ENCODE measurements at regions not wholly inside any gene's neighbourhood (a gene's known extent, or its start where the extent isn't known, plus 50 kb on each side); places are given as distances from the start of the nearest gene placed in this dataset.
A peak's percentile ranks its signal among the peaks of the same experiment; 100 is the strongest.

DNA sequence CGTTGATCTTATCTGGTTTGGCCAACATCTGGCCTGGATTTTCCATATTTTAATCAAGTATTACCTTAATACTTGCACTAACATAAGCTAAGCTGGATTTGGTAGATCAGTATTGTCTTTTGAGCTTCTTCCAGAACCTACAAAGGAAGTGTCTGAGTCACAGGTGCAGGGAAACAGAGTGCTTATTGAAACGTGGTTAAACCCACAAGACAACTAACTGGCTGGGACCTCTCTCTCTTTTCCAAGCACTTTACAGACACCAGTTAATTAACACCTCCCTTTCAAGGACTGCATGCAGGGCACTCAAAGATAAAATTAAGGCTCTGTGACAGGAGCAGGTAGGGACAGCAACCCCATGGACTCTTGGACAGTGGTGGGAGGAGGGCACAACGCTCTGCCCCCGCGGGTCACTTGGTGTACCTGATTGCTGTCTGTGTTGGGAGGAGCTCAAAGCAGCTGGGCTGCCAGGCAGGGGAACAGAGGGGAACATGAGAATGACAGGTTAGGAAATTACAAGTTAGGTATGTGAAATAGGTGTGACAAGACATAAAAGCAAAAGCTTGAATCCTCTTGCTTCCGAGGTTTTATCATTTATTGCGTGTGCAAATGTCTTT is 133.7 kb upstream of the MON1B start:
- no peaks in the 10 kb centered on the region for H3K36me3 Mint-ChIP-seq
- H3K27me3 Mint-ChIP-seq = peaks cover 0 to 14% (median 4%) of the 10 kb centered on the region in 5 donors
- peak overlapping the region in 1 of 10 donors; percentile 60 for H3K27ac Mint-ChIP-seq
- no peak overlapping the region for H3K4me3 Mint-ChIP-seq
- no peak for DNase-seq
- no peaks in the 10 kb centered on the region for H3K4me1 Mint-ChIP-seq
- POLR2A ChIA-PET = no interaction called here
- peaks cover 0 to 16% (median 8%) of the 10 kb centered on the region in 9 donors for H3K9me3 Mint-ChIP-seq
- no peak for ATAC-seq

DNA sequence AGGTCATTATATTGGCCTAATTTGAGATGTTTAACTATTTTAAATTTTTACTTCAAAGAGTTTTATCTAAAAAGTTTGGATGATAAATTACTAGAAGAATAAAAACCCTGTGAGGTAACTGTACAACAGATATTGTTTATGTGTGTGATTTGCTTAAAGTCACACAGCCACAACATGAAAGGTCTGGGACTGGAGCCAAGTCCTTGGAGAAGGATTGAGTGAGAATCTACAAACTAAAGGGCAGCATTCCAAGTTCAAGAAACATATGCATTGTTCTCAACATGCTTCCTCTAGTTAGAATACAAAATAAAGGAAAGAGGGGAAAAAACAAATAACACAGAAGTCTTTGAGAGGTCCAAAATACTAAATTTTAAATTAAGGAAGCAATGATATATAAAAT is 131.5 kb upstream of the MON1B start:
- Mint-ChIP-seq H3K4me1 (no peaks in the 10 kb centered on the region), H3K27me3 (peaks cover 0 to 13% (median 11%) of the 10 kb centered on the region in 5 donors), H3K9me3 (peaks cover 0 to 16% (median 8%) of the 10 kb centered on the region in 9 donors), H3K36me3 (no peaks in the 10 kb centered on the region), H3K4me3 (no peak overlapping the region), H3K27ac (no peak overlapping the region)
- POLR2A ChIA-PET = no interaction called here
- ATAC-seq = no peak
- DNase-seq = no peak

DNA sequence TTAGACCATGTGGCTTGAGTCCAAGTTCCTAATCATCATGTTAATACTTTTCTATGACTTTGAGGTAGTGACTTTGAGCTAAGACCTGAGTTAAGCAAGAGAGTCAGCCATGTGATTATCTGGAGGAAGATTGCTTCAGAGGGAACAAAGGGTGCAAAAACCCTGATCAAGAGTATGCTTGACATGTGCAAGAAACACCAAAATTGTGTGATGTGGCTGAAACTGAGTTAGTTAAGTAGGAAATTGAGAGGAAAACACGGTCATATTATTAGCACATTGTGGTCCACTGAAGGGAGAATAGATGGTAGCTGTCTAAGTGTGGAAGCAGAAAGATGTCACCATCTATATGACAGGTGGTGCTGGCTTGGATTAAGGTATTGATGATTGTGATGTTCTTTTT is 130.4 kb upstream of the MON1B start:
- Mint-ChIP-seq H3K9me3 (peaks cover 0 to 14% (median 7%) of the 10 kb centered on the region in 9 donors), H3K27me3 (peaks cover 0 to 15% (median 3%) of the 10 kb centered on the region in 5 donors), H3K4me1 (no peaks in the 10 kb centered on the region), H3K27ac (no peak overlapping the region), H3K36me3 (no peaks in the 10 kb centered on the region), H3K4me3 (no peak overlapping the region)
- no peak for DNase-seq
- POLR2A ChIA-PET = no interaction called here
- no peak for ATAC-seq

DNA sequence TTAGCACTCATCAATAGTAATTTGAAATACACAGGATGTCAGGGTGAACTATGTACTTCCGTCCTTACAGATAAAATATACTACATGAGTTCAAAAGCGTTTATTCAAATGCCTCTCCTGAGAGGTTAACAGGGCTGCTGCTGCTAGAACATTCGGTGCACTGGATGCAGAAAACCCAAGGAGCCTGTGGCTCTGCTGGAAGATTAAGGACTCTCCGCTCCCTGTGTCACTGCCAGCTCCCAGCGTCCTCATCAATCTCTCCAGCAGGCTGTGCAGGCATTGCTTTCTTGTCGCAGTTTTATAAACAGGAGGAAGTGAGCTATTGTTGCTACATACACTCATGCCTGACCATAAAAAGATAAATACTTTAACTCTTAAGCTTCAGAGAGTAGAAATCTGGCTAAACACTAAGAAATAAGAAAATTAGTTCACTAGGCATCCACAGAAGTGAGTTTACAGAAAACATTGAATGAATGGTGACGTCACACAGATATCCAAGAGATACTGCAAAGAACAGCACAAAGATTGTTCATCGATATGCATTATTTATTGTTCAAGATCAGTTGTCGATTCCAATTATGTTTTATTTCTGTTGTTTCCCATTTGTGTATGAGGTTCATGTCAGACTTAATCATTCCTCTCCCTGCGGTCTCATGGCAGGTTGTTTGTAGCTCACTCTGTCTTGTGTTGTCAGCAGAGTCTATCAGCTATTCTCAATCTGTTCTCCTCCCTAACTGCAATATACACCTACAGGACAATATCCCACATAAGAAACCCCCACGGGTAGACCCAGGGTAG is 127.9 kb upstream of the MON1B start:
- no peaks in the 10 kb centered on the region for H3K36me3 Mint-ChIP-seq
- no peak overlapping the region for H3K27ac Mint-ChIP-seq
- H3K4me3 Mint-ChIP-seq = peak overlapping the region in 1 of 10 donors; percentile 12
- no peaks in the 10 kb centered on the region for H3K9me3 Mint-ChIP-seq
- DNase-seq (no peak), ATAC-seq (no peak)
- peaks cover 4 to 18% (median 12%) of the 10 kb centered on the region in 5 donors for H3K27me3 Mint-ChIP-seq
- POLR2A ChIA-PET = no interaction called here
- no peaks in the 10 kb centered on the region for H3K4me1 Mint-ChIP-seq

DNA sequence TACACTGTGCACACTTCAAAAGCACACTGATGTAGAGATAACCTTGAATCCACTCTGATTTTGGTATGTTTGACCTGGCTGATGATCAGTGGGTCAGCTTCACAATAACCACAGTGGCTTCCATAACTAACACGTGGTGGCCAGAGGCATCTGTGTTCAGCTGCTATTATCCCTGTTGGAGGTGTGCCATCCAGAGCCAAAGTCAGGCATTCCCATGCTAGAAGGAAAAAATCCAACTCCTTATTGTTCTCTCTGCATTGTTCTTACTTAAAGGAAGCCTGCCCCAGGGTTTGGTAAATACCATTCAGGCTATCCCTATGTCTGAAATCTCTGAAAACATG is 127.3 kb upstream of the MON1B start:
- peaks cover 4 to 18% (median 12%) of the 10 kb centered on the region in 5 donors for H3K27me3 Mint-ChIP-seq
- no peaks in the 10 kb centered on the region for H3K4me1 Mint-ChIP-seq
- ATAC-seq (no peak), DNase-seq (no peak)
- H3K27ac Mint-ChIP-seq = no peak overlapping the region
- no peaks in the 10 kb centered on the region for H3K9me3 Mint-ChIP-seq
- H3K4me3 Mint-ChIP-seq = no peak overlapping the region
- POLR2A ChIA-PET = no interaction called here
- no peaks in the 10 kb centered on the region for H3K36me3 Mint-ChIP-seq

DNA sequence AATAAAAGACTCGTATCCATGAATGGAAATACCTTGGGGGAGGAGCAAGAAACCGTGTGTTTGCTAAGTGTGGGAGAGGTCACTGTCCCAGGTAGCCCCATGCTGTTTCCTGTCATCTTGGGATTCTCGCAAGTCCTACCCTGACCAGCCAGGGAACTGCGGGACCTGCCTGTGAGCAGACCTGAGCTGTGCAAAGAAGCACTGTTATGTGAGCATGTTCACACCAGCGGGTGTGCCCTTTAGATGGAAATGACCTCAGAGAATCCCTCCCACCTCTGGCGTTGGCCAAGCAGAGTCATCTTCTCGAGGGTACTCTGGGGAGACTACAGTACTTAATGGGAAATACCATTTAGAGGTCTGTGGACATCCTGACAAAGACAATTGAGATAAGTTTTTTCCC is 127.0 kb upstream of the MON1B start:
- DNase-seq (no peak), ATAC-seq (no peak)
- Mint-ChIP-seq H3K27ac (no peak overlapping the region), H3K36me3 (no peaks in the 10 kb centered on the region), H3K27me3 (peaks cover 4 to 20% (median 12%) of the 10 kb centered on the region in 5 donors), H3K9me3 (no peaks in the 10 kb centered on the region), H3K4me3 (no peak overlapping the region), H3K4me1 (no peaks in the 10 kb centered on the region)
- POLR2A ChIA-PET = no interaction called here

DNA sequence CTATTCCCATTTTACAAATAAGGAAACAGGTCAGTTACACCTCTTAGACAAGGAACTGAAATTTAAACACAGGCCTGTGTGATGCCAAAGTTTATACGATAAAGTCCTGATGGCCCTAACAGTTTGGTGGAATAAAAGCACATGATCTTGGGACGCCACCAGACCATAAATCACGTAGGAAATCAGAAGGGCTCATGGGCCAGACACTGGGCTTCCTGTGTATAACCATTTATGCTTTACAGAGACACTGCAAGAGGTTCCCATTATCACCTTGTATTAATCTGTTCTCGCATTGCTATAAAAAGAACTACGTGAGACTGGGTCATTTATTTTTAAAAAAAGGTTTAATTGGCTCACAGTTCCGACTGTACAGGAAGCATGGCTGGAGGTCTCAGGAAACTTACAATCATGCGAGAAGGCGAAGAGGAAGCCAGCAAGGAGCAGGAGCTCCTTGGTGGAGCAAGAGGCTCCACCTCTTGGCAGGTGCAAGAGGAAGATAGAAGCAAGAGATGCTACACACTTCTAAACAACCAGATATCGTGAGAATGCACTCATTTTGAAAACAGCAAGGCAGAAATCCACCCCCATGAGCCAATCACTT is 124.0 kb upstream of the MON1B start:
- DNase-seq = no peak
- Mint-ChIP-seq H3K4me1 (no peaks in the 10 kb centered on the region), H3K9me3 (peaks cover 0 to 3% (median 0%) of the 10 kb centered on the region in 9 donors), H3K27ac (no peak overlapping the region), H3K4me3 (no peak overlapping the region), H3K27me3 (peaks cover 4 to 33% (median 12%) of the 10 kb centered on the region in 5 donors), H3K36me3 (no peaks in the 10 kb centered on the region)
- ATAC-seq = no peak
- POLR2A ChIA-PET = no interaction called here

DNA sequence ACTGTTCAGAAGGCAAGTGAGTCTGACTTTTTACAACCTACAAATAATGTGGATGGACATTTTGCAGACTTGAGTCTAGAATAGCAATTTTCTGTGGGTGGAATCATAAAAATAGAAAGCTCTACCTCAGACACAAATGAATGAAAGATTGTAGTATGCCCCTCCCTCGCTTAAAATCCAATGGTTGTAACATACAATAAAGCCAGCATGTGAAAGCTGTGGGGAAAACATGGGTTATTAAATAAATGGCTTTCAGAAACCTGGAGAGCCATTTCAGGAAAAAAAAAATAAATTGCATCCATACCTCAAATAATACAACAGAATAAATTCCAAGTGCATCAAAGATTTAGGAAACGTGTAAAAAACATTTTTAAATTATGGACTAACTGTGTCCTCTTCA is 123.1 kb upstream of the MON1B start:
- peaks cover 0 to 3% (median 0%) of the 10 kb centered on the region in 9 donors for H3K9me3 Mint-ChIP-seq
- POLR2A ChIA-PET = no interaction called here
- H3K27ac Mint-ChIP-seq = no peak overlapping the region
- H3K4me1 Mint-ChIP-seq = no peaks in the 10 kb centered on the region
- H3K4me3 Mint-ChIP-seq = no peak overlapping the region
- H3K27me3 Mint-ChIP-seq = peaks cover 4 to 33% (median 10%) of the 10 kb centered on the region in 5 donors
- ATAC-seq (no peak), DNase-seq (no peak)
- no peaks in the 10 kb centered on the region for H3K36me3 Mint-ChIP-seq

DNA sequence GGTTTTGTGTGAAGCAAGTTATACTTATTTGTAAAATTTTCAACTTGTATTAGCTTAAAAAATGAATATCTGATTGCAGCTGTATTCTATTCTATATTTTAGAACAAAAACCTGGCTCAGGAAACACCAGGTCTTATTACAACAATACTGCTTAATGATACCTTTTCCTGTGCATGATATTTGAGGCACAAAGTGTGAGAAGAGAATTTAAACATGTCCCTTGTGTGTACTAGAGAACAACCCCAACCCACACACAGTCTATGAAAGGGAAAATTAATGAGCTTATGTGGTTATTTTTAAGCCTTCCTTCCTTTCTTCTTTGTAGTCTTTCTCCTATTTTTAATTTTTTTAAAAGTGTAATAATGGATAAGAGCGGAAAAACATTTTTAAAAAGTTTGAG is 122.6 kb upstream of the MON1B start:
- POLR2A ChIA-PET = no interaction called here
- no peaks in the 10 kb centered on the region for H3K36me3 Mint-ChIP-seq
- no peak overlapping the region for H3K4me3 Mint-ChIP-seq
- H3K27ac Mint-ChIP-seq = no peak overlapping the region
- H3K4me1 Mint-ChIP-seq = no peaks in the 10 kb centered on the region
- H3K27me3 Mint-ChIP-seq = peaks cover 5 to 33% (median 10%) of the 10 kb centered on the region in 5 donors
- H3K9me3 Mint-ChIP-seq = peaks cover 0 to 3% (median 0%) of the 10 kb centered on the region in 9 donors
- ATAC-seq (no peak), DNase-seq (no peak)

DNA sequence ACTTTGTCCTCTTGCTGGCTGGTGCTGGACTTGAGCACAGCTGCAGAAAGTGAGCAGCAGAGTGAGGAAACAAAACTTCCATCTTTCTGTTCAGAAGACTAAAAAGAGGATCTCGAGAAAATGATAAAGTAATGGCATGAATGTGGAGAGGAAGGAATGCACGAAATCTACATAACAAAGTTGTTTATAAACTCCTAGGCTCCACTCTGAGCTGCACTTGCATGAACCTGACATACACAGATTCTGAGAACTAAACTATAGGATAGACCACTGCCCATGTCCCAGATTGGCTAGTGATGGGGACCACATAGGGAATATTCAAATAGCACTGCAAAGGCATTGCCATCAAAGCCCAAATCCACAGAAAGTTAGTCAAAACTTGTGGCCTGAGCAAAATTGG is 121.1 kb upstream of the MON1B start:
- H3K36me3 Mint-ChIP-seq = no peaks in the 10 kb centered on the region
- no peak overlapping the region for H3K27ac Mint-ChIP-seq
- peaks cover 0 to 33% (median 6%) of the 10 kb centered on the region in 5 donors for H3K27me3 Mint-ChIP-seq
- DNase-seq (no peak), ATAC-seq (no peak)
- no peaks in the 10 kb centered on the region for H3K4me1 Mint-ChIP-seq
- POLR2A ChIA-PET = no interaction called here
- no peak overlapping the region for H3K4me3 Mint-ChIP-seq
- peaks cover 0 to 3% (median 0%) of the 10 kb centered on the region in 9 donors for H3K9me3 Mint-ChIP-seq

DNA sequence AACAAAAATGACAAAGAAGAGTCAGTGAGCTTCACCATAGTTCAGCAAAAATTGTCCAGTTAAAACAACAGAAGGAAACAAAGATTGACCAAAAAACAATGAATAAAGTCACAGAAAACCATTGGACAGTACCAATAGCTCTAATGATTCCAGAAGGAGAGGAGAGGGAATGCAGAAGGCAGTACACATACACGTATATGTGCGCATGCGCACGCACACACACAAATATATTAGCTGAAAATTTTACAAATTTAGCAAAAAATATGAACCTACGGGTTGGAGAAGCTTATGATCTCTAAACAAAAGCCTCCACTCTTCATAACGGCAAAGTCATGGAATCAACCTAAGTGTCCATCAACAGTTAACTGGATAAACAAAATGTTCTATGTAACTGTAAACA is 120.3 kb upstream of the MON1B start:
- no peaks in the 10 kb centered on the region for H3K36me3 Mint-ChIP-seq
- no peaks in the 10 kb centered on the region for H3K4me1 Mint-ChIP-seq
- H3K4me3 Mint-ChIP-seq = peak overlapping the region in 1 of 10 donors; percentile 41
- no peak for DNase-seq
- H3K27ac Mint-ChIP-seq = no peak overlapping the region
- ATAC-seq = no peak
- POLR2A ChIA-PET = no interaction called here
- H3K9me3 Mint-ChIP-seq = peaks cover 0 to 3% (median 0%) of the 10 kb centered on the region in 9 donors
- peaks cover 0 to 33% (median 6%) of the 10 kb centered on the region in 5 donors for H3K27me3 Mint-ChIP-seq

DNA sequence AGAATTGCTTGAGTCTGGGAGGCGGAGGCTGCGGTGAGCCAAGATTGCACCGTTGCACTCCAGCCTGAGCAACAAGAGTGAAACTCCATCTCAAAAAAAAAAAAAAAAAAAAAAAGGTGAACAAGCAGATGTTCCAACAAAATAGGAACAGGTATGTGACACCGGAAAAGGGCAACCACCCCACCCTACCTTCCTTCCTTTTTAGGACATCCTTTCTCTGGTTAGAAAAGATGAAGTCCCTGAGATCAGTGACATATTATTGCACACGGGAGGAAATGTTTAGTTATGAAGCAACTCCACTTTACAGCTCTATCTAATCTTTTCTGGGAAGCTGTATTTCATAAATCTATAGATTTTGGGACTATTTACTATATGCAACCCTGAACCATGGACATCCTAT is 114.2 kb upstream of the MON1B start:
- ATAC-seq = no peak
- H3K4me1 Mint-ChIP-seq = peaks cover 0 to 1% (median 0%) of the 10 kb centered on the region in 4 donors
- H3K9me3 Mint-ChIP-seq = peaks cover 0 to under 1% (median 0%) of the 10 kb centered on the region in 9 donors
- H3K27me3 Mint-ChIP-seq = peaks cover 0 to 2% (median 0%) of the 10 kb centered on the region in 5 donors
- no peak overlapping the region for H3K4me3 Mint-ChIP-seq
- POLR2A ChIA-PET = no interaction called here
- no peak overlapping the region for H3K27ac Mint-ChIP-seq
- no peaks in the 10 kb centered on the region for H3K36me3 Mint-ChIP-seq
- DNase-seq = no peak

DNA sequence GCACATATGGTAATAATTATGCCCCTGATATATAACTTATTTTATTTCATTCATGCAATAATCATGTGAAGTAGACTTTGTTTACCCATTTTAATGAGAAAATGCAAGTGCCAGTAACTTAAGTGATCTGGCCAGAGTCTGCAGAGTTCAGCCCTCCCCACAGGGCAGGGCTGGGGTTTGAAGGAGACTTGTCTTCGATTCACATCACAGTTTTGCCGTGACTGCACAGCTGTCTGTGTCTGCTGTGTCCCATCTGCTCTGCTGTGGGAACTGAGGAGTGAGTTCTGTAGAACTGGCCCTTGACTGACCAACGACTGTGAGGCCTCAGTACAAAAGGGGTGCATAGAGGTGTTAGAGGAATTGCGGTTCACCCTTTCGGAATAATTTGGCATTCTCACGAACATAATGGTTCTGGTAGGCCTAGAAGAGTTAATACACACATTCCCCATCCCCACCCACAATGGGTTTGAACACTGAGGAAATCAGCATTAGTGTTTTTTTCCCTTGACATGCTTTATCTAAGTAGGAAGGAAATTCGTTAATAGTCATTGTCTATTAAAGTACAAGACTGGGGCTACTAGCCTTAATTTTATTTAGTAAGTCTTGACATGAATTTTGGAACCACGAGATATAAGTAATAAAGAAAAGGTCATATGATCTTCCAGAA is 113.6 kb upstream of the MON1B start:
- peaks cover 0 to 1% (median 0%) of the 10 kb centered on the region in 4 donors for H3K4me1 Mint-ChIP-seq
- POLR2A ChIA-PET = no interaction called here
- H3K27ac Mint-ChIP-seq = no peak overlapping the region
- H3K4me3 Mint-ChIP-seq = no peak overlapping the region
- H3K9me3 Mint-ChIP-seq = no peaks in the 10 kb centered on the region
- DNase-seq (no peak), ATAC-seq (no peak)
- H3K27me3 Mint-ChIP-seq = peaks cover 0 to 2% (median 0%) of the 10 kb centered on the region in 5 donors
- no peaks in the 10 kb centered on the region for H3K36me3 Mint-ChIP-seq
